HG03097 (cell line): ENCODE measurements at regions not wholly inside any gene's neighbourhood (a gene's known extent, or its start where the extent isn't known, plus 50 kb on each side); places are given as distances from the start of the nearest gene placed in this dataset.

Source experiments
- ATAC-seq: cut with Tn5 transposase; IDR thresholded peaks from one replicate; pipeline ENCODE4 v1.9.1; 2021; ENCODE audit not compliant: unreplicated experiment, low FRiP score

DNA sequence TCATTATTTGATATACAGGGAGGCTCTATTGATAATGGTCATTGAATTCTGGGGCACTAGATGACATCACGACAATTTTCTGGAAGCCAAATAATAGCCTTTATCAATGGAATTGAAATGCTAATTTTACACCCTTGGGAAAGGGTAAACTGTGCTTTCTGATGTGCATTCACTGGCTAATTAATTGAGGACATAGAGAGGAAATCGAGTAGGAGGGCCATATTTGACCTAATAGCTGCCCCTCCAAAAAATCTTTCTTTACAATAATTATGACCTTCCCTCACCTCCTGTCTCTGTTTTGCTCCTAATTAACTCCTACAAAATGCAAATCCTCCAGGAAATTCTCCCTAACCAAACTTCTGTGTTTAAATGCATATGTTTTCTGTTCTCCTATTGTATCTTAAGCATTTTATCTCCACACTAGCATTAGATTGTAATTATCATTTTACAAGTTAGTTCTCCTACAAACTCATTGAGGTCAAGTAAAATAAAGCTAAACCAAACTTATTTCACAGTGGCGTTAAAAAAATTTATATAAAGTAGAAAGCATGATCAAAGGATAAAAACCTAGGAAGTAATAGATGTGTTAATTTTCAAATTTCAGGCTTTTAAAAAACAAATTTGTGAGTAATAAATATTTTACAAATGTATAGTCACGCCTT is 1414.0 kb upstream of the AGA start:
- no peak for ATAC-seq

DNA sequence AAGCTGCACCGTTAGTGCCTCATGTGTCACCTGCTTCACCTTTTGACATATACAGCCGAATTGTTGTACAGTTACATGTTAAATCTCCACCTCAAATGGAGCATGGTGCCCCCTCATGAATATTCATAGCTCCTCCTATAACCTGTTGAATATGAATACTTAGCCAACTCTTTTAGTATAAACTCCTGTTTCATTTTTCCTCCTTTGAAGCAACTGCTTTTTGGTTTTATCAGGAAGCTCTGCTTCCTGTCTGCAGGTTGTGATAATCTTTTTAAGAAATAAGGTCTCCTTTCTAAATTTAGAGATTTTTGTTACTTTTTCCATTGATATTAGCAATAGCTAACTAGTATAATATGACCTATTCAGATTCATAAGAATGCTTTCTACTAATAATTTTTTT is 1429.2 kb upstream of the AGA start:
- no peak for ATAC-seq

DNA sequence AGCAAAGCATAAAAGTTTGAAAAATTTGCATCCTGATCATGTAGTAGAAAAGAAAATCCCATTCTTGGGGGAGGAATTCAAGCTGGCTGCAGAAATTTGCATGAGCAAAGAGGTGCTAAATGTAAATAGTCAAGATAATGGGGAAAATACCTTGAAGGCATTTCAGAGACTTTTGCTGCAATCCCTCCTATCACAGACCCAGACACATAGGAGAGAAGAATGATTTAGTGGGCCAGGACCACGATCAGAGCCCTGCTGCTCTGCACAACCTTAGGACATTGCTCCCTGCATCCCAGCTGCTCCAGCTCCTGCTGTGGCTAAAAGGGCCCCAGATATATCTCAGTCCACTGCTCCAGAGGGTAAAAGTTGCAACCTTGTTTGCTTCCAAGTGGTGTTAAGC is 1439.7 kb upstream of the AGA start:
- ATAC-seq, result no peak

DNA sequence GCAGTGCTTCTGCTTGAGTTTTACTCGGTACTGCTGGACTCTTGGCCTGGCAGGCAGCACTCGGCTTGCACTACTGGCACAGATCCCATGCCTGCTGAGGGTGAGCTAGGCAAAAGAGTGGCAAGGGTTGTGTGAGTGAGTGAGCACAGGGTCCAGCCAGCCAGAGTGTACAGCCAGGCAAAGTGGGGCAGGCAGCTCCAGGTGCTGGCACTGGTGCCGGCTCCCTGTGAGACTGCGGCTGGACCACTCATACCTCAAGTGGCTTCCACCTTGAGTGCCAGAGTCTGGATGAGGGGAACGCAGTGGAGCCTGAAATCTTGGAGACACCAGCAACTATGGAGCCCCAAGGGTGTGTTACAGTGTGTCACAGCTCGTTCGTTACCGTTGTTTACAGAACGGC is 1451.9 kb upstream of the AGA start:
- no peak for ATAC-seq

DNA sequence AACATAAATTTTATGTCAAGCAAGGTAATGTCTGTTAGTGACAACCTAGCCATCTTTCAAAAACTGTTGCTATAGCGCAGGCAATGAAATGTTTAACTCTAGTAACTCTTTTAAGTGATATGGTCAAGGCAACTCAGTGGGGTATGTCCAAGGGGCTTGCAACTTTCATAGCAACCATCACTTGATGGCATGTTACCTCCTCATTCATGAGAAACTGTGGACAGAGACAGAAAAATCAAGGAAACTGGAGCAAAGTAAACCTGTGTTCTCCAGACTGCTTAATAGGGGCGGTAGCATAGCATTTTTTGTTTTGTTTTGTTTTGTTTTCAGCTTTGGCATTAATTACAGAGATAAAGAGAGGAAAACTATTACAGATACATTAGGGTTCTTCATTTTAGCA is 1456.8 kb upstream of the AGA start:
- no peak for ATAC-seq

DNA sequence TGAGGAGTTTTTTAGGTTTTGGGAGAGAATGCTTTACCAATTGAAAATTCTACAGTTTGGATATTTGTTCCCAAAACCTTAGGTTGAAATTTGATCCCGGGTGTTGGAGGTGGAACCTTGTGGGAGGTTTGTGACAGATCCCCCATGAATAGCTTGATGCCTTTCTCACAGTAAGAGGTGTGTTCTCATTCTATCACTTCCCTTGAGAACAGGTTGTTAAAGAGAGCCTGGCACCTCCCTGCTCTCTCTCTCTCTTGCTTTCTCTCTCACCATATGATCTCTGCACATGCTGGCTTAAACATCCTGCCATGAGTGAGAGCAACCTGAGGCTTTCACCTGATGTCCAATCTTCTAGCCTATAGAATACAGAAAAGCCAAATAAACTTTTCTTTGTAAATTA is 1475.5 kb upstream of the AGA start:
- ATAC-seq, result no peak

DNA sequence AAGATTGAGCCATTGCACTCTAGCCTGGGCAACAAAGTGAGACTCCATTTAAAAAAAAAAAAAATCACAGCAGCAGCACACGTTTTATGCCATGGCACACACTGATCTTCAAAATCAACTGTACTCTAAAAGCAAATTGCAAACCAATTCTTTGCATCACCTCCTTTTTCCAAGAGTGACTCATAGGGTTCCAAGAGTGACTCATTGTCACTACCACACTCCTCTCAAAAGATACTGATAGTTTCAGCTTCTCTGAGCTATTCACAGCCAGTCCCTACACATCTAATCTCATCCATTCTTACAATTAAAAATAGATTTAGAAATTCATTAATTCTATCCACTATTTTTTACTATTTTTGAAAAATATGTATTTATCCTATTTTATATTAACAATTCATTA is 1494.9 kb upstream of the AGA start:
- ATAC-seq, result no peak

DNA sequence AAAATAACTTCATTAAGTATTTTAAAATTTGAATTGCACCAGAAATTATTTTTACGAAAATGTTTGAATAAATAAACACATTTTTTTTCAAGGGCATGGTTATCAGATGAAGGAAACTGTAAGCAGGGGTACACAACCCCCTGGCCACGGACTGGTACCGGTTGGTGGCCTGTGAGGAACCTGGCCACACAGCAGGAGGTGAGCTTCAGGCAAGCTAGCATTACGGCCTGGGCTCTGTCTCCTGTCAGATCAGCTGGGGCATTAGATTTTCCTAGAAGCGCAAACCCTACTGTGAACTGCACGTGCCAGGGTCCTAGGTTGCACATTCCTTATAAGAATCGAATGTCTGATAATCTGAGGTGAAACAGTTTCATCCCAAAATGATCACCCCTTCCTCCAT is 1499.7 kb upstream of the AGA start:
- ATAC-seq, result no peak

DNA sequence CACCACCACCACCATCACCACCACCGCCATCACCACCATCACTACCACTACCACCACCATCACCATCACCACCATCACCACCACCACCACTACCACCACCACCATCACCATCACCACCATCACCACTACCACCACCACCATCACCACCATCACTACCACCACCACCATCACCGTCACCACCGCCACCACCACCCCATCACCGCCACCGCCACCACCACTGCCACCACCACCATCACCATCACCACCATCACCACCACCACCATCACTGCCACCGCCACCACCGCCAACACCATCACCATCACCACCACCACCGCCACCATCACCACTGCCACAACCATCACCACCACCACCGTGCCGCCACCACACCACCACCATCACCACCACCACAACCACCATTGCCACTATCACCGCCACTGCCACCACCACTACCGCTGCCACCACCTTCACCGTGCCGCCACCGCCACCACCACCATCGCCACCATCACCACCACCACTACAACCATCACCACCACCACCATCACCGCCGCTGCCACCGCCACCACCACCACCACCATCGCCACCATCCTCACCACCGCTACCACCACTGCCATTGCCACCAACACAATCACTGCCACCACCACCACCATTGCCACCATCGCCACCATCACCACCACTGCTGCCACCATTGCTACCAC is 1511.3 kb upstream of the AGA start:
- no peak for ATAC-seq

DNA sequence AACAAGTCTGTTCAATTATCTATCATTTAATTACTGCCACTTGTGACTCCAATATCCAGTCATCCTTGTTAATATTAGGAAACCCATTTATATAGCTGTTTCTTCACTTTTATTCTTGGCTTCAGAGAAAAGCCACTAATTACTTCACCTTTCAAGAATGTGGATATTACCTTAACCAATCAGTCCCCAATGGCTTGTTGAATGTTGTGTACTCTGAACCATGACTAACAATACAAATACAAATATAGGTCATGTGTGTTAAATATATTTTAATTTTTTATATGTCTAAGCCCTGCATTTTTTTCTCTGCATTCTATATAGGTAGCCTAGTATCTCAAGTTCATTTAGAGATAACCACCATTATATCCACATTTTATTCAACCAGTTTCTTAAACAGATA is 1513.4 kb upstream of the AGA start:
- ATAC-seq, result no peak

DNA sequence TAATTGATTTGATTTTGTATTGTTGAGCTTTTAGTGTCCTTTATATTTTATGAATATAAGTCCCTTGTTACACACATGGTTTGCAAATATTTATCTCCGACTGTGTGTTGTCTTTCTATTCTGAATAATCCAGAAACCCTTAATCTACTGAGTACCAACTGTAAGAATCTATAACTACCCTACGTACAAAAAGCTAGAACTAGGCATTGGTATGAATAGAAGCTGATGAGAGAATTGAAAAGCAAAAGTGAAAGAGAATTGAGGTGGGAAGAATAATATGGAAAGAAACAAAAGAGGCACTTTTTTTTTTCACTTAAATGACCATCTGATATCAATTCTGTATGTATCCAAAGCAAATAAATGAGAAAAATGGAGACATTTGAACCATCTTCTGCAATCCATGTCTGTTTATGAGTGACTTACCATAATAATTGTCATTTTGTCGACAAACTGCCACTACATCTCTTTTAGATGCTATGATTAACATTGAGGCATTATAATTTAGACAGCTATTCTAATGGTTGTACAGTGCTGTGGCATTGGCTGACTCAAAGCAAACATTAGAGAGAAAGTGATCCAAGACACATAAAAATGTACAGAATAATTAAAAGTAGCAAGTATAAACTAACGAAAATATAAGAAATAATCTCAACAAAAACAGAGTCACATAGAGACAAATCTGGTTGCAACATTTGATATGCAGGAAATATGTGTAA is 1516.6 kb upstream of the AGA start:
- ATAC-seq, result no peak

DNA sequence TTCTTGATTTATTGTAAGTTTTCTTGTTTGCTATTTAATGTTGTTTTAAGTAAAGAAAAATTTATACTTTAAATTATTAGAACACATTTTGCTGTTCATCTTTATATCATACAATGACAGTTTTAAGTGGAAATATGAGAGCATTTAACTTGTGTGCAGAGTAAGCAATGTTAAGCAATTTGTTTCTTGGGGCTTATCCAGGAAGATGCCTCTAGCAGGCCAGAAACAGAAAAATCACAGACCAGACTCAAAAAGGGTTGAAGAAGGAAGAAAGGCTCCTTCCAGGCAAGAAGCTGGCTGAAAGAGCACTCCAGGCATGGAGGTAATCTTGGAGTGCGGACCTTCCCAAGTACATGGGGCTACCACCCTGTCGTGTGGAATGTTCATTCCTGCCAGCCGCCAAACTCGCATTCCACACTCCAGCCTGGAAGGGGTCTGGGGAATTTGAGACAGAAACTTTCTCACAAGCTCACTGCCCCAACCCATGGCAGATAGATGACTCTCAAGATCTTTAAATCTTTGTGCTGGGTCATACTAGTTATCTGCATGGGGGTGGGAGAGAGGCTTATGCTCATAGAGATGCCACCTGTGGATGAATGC is 1521.3 kb upstream of the AGA start:
- ATAC-seq, result no peak

DNA sequence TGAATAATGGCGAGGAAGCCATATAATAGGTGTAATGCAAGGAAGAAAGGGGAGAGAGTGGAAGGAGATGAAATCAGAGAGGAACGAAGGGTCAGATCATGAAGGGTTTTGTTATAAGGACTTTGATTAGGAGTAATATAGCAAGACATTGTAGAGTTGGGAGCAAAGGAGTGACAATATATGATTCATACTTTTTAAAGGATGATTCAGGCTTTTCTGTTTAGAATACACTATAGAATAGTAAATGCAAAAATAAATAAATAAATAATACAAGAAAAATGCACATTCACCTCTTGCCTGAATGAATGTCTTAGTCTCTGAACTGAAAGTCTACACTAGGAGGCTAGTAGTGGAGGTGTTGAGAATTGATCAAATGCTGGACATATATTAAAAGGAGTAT is 1524.4 kb upstream of the AGA start:
- no peak for ATAC-seq

DNA sequence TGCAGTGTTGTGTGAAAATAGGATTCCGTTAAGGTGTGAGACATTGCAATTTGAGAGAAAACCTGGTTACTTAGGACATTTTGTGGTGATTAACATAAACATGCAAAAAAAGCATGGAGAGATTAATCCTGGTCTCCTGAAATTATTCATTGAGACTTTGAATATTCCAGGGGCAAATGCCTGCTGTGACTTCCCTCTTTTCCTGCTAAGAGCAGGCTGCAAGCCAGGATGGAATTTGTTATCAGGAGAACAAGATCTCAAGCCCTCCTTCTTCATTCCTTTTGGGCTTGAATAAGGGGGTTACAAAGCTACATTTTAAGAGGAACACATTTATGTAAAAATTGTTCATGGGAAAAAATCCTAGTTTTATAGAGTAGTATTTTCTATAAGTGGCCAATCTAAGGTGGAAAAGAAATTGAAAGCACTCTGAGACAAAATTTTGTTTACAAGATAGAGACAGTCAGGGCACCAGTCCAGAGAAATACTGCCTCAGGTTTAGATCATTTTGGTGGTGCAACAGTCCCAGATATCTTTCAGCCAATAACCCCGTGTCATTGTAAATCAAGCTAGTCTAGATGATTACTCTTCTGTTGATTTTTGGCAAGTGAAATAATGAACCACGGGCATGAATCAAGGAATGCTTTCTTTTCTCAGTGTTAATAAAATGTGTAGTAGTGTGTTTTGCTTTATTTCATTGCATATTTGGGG is 1528.3 kb upstream of the AGA start:
- ATAC-seq, result no peak

DNA sequence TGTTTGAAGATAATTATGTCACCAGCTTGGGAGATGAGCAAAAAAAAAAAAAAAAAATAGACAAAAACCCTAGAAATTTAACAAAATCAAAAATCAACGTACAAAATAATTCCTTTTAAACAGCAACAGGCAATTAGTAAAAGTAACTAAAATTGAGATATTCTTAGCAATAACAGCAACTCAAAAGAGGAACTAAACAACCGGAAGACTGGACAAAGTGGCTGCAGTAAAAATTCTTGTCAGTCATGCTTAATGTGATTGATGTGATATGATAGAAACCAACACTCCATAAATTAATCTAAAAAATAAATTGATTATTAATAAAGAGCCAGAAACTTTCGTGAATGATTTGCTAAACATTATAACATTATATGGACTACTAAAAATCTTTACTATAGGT is 1534.6 kb upstream of the AGA start:
- ATAC-seq, result no peak

DNA sequence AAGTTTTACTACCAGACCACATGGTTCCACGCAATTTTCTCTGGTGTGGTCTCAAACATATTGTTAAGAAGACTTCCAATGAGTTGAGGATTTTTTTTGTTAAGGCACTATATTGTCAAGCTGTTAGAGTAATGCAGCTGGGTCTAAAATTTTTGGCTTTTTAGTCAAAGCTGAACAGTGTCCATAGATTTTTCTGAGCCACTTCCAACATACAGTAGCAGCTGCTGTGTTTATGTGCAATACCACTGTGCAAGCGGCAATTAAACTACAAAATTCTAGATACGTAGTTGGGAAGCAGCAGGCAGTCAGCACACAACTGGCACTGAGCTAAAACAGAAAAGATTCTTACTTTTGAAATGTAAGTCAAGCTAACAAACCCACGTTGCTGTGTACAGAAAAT is 1551.1 kb upstream of the AGA start:
- no peak for ATAC-seq

DNA sequence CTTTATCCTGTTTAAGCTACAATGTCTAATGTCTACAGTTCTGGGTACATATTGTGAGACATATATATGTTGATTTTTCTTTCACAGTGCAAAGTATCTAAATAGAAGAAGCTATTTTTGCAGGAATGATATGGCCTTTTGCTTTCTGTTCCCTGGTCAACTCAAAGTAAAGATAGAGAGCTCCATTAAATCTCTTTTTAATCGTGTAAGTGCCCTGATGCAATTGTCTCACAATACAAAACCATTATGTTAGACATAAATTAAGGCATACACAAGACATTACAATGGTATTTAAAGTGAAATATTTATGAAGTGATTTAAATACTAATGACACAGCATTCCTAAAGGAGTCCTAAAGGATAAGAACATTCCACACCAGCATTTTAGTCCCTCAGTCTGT is 1559.7 kb upstream of the AGA start:
- ATAC-seq, result no peak

DNA sequence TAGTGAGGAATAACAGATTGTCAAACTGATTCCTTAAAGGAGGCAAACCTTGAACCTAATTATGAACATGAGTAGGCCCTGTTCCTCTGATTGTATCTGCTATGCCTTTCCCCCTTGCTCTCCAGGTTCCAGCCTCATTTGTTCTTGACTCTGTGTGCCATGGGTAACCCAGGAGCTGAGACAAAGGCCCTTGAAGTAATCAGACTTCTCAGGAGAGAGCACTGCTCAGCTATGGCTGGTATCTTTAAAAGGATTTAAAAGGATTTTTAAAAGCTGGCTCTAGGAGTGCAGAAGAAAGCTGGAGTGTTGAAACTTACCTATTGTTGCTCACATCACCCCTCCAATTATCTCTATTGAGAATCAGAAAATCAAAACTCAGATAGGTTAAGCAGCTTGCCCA is 1565.5 kb upstream of the AGA start:
- no peak for ATAC-seq

DNA sequence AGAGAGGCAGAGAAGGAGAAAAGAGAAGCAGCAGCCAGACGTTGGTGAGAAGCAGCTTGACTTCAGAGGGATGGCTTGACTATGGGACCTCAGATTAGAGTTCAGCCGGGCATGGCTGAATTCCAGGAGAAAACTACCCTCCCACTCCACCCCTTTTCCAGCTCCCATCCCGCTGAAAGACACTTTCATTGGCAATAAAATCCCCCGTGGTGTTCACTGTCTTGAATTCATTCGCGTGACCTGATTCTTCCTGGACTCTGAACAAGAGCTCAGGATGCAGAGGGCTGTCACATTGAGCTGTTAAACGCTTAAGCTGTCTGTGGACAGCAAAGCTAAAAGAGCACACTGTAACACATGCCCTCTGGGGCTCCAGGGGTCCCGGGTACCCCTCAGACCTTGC is 1575.3 kb upstream of the AGA start:
- ATAC-seq, result no peak

DNA sequence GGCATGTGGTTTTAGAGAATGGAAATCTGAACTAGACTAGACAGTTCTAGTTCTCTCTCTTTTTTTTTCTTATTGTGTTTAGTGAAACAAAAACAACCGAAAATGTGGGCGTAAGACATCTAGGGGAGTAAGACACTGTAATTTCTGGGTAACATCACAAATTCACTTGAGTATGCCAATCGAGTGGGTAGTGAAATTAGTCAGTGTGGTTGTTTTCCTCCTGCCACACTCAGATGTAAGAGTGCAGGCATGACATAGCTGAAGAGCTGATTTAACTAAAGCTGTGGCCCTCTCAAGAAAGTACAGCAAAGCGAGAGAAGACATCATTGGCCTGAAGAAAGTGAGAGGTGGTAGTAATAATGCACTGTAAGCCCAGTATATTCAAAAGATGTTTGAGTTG is 1585.3 kb upstream of the AGA start:
- no peak for ATAC-seq

DNA sequence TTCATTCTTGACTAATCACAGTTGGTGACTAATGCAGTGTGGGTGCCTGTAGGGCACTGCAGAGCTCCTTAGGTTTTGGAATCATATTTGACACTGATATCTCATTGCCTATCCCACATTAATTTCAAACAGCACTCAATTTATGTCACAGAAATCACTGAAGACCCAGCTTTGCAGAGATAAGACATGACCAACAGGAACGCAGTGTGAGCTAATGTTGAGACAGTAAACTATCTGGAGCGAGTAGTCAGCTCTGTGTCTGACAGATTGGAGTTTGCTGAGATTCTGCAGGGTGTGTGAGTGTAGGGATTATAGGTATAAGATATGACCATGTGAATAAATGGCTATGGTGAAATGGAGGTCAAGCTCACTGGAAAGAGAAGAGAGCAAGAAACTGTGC is 1586.1 kb upstream of the AGA start:
- ATAC-seq, result no peak
